Middle frontal gyrus (tissue), 1 donor: ENCODE measurements at regions not wholly inside any gene's neighbourhood (a gene's known extent, or its start where the extent isn't known, plus 50 kb on each side); places are given as distances from the start of the nearest gene placed in this dataset.

Experiments used
- DNase-seq: peaks from one replicate; pipeline ENCODE4 v3.0.0-alpha.2; 2015; ENCODE audit warnings: low spot score; ENCODE audit errors: extremely low spot score

GRCh38 chr20:23206061-23206460 is 119.9 kb upstream of the CD93 start:
- DNase-seq: no peak

- DNase-seq: peak; percentile 58
These were observed 119.5 kb upstream of the CD93 start for GRCh38 chr20:23205611-23206041.

DNA sequence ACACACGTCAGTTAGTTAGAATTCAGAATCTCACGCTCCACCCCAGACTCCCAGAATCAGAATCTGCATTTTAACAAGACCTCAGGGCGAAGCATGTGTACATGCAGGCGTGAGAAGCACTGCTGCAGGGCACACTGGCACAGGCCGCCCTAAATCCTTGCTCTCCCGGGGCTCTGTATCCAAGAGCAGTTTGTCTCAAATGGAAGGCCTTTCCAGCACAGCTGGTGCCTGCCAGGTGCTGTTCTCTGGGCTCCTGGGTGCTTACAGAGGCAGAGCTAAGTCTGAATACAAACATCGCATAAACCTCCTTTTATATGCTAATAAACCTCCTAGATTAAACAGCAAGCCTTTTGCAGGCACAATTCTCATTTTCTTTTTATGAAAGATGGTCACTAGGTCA is 119.1 kb upstream of the CD93 start:
- no peak for DNase-seq

DNA sequence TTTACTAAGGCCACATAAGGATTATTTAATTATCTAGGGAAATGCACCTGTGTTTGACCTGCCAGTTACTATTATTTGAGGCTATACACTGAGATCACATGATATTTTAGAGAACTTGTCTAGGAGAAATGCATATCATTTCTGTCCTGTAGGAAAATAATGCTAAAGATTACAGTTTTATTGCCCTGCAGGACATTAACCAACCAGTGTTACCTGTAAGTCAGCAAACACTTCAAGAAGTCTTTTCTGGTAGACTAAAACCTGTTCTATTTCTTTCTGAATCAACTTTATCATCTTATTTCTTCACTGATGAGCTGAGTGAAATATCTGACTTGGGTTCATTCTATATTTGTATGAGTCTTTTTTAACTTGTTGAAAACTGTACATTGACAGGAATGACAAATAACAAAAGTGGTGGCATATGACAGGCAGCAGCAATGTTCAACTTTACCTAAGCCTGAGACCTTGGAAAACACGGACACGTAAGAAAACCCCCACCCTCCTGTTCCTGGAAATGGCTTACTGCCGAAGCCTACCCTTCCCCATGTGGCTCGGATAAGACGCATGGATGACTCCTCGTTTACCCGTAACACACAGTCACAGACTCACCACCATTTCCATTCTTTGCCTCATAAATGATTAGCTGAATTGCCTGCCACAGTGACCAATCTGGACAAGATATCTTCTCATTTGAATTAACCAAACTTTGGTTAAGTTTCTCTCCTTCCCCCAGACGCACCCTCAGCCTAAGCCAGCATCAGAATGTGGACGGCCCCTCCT is 118.0 kb upstream of the CD93 start:
- no peak for DNase-seq

DNA sequence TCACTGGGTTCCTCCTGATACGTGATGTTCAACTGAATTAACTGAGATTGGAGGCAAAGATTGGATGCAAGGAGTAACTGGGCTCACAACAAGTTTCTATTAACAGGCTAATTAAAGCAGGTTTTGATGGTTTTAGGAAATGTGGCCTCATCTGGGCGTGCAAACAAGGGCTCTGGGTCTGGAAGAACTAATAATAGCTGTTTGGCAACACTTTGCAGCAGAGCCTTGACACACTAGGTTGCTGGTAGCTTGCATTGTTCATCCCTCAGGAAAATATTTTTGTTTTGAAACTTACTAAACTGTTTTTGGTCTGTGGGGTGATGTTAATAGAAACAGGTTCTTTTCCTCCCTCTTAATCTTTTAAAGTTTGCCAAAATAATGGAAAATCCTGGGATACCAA is 117.2 kb upstream of the CD93 start:
- DNase-seq: no peak

GRCh38 chr20:23201658-23202057 is 115.5 kb upstream of the CD93 start:
- no peak for DNase-seq

DNA sequence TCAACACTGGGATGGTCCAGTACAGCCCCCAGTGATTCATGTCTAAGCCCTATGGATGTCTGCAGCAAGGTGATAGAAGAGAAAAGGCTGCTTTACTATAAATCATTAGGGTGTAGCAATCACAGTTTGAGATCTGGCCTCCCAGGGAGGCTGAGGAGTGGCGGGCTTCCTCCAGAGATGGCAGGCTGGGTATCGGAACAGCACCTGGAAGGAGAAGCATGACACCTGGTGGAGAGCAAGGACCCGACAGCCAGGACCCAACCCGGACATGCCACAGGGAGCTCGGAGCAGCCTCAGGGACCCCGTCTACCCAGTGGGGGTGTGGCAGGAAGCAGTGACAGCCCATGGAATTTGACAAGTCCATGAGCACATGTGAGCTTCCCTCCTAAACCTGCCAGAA is 114.8 kb upstream of the CD93 start:
- DNase-seq: no peak

GRCh38 chr20:23200413-23200812 is 114.3 kb upstream of the CD93 start:
- DNase-seq: no peak

DNA sequence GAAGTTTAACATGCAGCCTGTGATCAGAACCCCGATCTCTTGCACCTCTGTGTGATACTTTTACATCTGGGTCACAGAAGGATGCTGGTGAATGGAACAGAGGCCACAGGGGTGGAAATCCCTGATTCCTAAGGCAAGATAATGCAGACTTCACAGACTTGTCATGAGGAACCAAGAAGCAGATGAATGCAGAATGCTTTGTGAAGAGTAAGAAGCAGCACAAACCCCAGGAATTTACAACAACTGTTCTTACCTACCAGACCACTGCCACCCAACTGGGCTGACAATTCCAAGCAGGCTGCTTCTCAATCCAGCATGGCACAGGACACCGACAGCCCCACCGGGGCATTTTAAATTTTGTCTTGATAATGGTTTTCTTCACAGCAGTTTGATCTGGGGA is 113.2 kb upstream of the CD93 start:
- no peak for DNase-seq

DNA sequence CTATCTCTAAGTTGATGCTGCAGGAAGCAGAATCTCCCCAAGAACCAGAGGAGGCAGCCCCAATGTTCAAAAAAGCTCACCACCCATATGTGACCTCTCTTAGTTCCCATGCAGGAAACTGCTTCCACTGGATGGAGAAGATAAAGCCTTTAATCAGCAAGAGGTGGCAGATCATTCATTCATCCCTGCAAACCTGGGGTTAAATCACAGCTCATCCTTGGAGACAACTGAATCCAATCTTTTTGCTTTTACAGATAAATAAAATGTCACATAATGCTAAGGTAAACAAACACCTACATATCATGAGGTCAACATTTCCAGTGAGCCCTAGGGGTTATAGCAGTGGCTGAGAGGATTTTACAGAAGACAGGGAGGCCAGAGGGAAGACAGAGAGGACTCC is 112.7 kb upstream of the CD93 start:
- no peak for DNase-seq

DNA sequence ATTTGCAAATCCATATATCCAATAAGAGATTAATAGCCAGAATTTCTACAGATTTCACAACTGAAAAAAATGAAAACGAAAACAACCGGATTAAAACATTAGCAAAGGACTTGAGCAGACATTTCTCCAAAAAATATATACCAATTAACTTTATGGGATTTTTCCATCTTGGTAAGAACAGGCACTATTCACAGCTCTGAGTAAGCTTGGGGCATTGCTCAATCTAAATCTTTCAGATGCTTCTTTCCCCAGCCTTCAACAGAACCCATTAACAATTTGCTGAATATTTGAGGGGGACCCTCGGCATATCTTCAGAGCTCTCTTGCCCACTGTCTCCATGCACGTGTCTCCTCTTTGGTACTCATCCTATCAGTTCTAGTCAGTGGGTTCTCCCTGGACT is 111.7 kb upstream of the CD93 start:
- no peak for DNase-seq

DNA sequence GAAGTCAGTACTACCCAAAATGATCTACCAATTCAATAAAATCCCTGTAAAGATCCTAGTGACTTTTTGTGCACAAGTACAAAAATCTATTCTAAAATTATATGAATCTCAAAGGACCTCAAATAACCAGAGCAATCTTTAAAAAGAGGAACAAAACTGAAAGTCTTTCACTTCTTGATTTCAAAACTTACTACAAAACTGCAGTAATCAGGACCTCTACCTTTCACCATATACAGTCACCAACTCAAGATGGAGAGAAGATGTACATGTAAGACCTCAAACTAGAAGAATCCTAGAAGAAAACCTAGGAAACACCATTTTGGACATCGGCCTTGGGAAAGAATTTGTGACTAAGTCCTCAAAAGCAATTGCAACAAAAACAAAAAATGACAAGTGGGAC is 109.5 kb upstream of the CD93 start:
- DNase-seq: no peak

- no peak for DNase-seq
These were observed 107.8 kb upstream of the CD93 start for GRCh38 chr20:23193801-23194384.

DNA sequence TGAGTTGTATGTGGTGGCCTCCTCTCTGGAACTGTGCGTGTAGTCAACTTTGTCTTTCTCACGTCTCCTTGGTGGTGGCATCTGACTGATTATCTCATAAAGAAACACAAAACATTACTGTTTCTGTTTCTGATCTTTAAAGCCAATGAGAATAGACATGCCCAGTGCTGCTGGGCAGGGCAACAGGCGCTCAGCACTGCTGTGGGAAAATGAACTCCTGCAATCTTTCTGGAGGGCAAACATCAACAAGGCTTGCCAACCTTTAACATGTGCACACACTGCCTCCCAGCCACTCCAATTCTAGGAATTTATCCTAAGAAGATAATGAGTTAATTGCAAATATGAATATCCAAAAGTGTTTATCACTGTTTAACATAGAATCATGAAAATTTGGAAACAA is 106.3 kb upstream of the CD93 start:
- no peak for DNase-seq

DNA sequence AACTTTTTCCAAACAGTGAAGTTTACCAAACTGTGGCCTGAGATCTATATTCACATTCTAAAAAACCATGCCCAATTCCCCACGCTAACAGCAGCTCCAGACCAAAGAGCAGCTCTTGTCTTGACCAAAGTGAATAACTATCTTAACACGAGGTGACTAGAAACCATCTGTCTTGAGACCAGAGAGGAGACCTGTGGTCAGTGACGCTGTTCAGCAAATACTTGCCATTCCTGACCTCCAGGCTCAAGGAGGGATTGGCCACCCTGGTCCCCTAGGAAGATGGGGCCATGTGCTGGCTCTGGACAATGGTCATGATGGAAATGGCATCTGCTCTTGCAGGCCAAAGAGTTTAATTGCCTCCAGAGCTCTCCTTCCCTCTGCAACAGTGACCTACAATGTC is 104.4 kb upstream of the CD93 start:
- no peak for DNase-seq

- DNase-seq: no peak
These were observed 103.7 kb upstream of the CD93 start for GRCh38 chr20:23189854-23190253.

DNA sequence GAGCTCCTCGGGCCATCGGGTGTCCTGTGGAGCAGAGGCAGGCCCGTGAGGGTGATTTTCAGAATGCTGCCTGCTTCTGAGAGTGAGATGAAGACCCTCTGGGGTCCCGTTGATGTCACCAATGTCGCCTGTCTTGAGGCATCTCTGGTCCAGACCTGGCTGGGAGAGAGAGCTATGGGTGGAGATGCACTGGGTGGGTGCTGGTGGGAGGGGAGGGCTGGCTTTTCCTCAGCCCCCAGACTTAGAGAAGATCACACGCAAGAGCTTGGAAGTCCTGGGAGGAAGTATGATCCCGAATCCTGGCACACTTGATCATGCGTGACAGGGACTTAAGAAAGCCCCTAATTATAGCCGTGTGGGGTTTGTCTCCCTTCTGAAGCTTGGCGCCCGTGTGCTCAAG is 103.2 kb upstream of the CD93 start:
- no peak for DNase-seq

DNA sequence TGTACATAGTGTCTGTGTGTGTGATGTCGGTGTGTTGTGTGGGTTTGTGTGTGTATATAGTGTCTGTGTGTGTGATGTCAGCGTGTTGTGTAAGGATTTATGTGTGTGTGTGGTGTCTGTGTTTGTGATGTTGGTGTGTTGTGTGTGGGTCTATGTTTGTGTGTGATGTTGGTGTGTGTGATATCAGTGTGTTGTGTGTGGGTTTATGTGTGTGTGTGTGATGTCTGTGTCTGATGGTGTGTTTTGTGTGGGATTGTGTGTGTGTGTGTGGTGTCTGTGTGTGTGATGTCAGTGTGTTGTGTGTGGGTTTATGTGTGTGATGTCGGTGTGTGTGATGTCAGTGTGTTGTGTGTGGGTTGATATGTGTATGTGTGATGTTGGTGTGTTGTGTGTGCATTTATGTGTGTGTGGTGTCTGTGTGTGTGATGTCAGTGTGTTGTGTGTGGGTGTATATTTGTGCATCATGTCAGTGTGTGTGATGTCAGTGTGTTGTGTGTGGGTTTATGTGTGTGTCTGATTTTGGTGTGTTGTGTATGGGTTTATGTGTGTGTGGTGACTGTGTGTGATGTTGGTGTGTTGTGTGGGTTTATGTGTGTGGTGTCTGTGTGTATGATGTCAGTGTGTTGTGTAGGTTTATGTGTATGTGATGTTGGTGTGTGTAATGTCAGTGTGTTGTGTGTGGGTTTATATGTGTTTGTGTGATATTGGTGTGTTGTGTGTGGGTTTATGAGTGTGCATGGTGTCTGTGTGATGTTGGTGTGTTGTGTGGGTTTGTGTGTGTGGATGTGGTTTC is 102.4 kb upstream of the CD93 start:
- no peak for DNase-seq

DNA sequence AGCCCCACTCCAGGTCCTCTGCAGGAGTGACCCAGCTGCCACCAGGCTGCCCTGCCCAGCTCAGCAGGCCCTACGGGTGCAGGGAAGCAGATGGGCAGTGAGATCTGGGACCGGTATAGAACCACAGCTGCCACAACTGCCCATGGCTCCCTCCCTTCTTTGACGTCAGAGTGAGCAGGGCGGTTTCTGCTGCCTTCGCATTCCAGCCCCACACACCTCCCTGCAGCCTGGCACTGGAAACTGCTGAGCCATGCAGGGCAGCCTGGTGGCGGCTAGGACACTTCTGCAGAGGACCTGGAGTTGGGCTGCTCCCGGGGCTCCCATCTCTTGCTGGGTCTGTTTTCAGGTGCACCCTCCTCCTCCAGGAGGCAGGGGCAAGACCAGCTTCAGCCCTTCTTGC is 101.6 kb upstream of the CD93 start:
- DNase-seq: no peak

- DNase-seq: no peak
These were observed 100.7 kb upstream of the CD93 start for GRCh38 chr20:23186808-23187207.

- no peak for DNase-seq
These were observed 94.4 kb upstream of the CD93 start for GRCh38 chr20:23180451-23180921.

DNA sequence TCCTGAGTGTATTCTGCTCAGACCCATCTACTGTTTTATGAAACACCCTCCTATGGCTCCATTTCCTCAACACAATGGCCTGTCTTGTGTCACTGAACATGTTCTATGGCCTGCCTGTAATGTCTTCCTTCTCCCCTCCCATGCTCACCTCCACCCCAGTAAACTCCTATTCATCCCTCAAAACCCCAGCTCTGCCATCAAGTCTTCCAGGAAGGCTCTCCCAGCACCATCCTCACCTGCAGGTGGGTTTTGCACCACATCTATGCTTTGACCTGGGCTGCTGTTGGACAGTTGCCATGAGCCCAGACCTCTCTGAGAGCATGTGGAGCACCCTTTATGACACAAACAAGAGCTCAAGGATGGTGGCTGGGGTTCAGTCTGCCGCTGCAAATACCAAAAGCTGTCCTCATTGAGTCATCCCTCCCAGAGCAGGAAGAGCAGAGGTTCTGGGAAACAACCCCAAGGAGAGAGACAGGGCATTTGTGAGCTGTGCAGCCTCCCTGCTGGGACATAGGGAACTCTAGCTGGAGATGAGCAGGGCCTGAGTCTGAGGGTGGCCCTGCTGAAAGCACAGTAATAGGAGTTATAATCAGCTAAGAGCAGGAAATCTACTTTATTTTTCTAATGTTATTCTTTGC is 93.8 kb upstream of the CD93 start:
- no peak for DNase-seq
